CD14-positive monocyte (primary cell): ENCODE measurements at regions not wholly inside any gene's neighbourhood (a gene's known extent, or its start where the extent isn't known, plus 50 kb on each side); places are given as distances from the start of the nearest gene placed in this dataset.

ENCODE experiments used
- DNase-seq, 3 donors: peaks; one replicate each; pipeline ENCODE4 v3.0.0-alpha.2; 2011 to 2022
- H2AFZ ChIP-seq: 2 replicates; pipeline ENCODE4 v1.6.0; 2012; ENCODE audit warnings: mild to moderate bottlenecking, low read depth, low read length, inconsistent platforms; ENCODE audit not compliant: insufficient read depth, poor library complexity, severe bottlenecking
- H3K27ac ChIP-seq, 2 donors: 1 replicate in 1 of 2; 2 replicates in 1 of 2; pipeline ENCODE4 v1.5.1; 2012 to 2013; ENCODE audit warnings: low read length in 2 of 2, control low read depth in 1 of 2, inconsistent platforms in 1 of 2, low read depth in 1 of 2, mild to moderate bottlenecking in 1 of 2
- H3K27me3 ChIP-seq, 2 donors: one replicate each; pipeline versions ENCODE4 v1.6.0 to v1.6.1; 2011 to 2013; ENCODE audit warnings: low read length in 2 of 2; ENCODE audit not compliant: control insufficient read depth in 2 of 2, insufficient read depth in 2 of 2
- H3K36me3 ChIP-seq, 2 donors: replicated peaks in 1 of 2; 1 replicate in 1 of 2; 2 replicates in 1 of 2; pipeline versions ENCODE4 v1.5.1 to v1.6.1; 2012 to 2013; ENCODE audit warnings: low read length in 2 of 2, control low read depth in 1 of 2, inconsistent platforms in 1 of 2, mild to moderate bottlenecking in 1 of 2; ENCODE audit not compliant: insufficient read depth in 2 of 2, control insufficient read depth in 1 of 2
- H3K4me1 ChIP-seq, 2 donors: 1 replicate in 1 of 2; 2 replicates in 1 of 2; pipeline versions ENCODE4 v1.5.1 to v1.6.1; 2012 to 2013; ENCODE audit warnings: low read length in 2 of 2, control low read depth in 1 of 2, inconsistent platforms in 1 of 2, mild to moderate bottlenecking in 1 of 2, moderate library complexity in 1 of 2; ENCODE audit not compliant: insufficient read depth in 2 of 2, control insufficient read depth in 1 of 2
- H3K4me2 ChIP-seq: replicated peaks from 2 replicates; pipeline ENCODE3; 2012; ENCODE audit warnings: low read length, moderate library complexity, mild to moderate bottlenecking; ENCODE audit not compliant: poor library complexity, severe bottlenecking; ENCODE audit errors: extremely low read depth
- H3K4me3 ChIP-seq, 3 experiments: fragments of 200-600 bp in 1 of 3; sonication (generic) in 1 of 3; replicated peaks in 1 of 3; 1 replicate in 2 of 3; 2 replicates in 1 of 3; pipeline ENCODE4 v1.5.1; 2011 to 2013; ENCODE audit warnings: low read length in 3 of 3, mild to moderate bottlenecking in 3 of 3, control low read depth in 2 of 3, low read depth in 2 of 3, inconsistent platforms in 1 of 3, moderate library complexity in 1 of 3
- H3K79me2 ChIP-seq: 2 replicates; pipeline ENCODE4 v1.6.0; 2012; ENCODE audit warnings: mild to moderate bottlenecking, control low read depth, inconsistent platforms, low read length, moderate library complexity; ENCODE audit not compliant: insufficient read depth
- H3K9ac ChIP-seq: 2 replicates; pipeline ENCODE4 v1.6.0; 2017; ENCODE audit warnings: low read length, mild to moderate bottlenecking; ENCODE audit not compliant: insufficient read depth, poor library complexity, severe bottlenecking
- H3K9me3 ChIP-seq, 2 donors: replicated peaks in 1 of 2; 1 replicate in 1 of 2; 2 replicates in 1 of 2; pipeline versions ENCODE4 v1.5.1 to v1.6.1; 2012 to 2013; ENCODE audit warnings: low read length in 2 of 2, control low read depth in 1 of 2; ENCODE audit not compliant: control insufficient read depth in 1 of 2, insufficient read depth in 1 of 2
- H4K20me1 ChIP-seq: 2 replicates; pipeline ENCODE4 v1.6.0; 2012; ENCODE audit warnings: mild to moderate bottlenecking, low read length, control low read depth, moderate library complexity; ENCODE audit not compliant: insufficient read depth
- H3K27ac Mint-ChIP-seq, 7 donors: one replicate each; pipeline ENCODE4 v1.8.0; 2020; ENCODE audit warnings: mild to moderate bottlenecking in 7 of 7, mixed read lengths in 7 of 7, moderate library complexity in 6 of 7, inconsistent platforms in 2 of 7
- H3K27me3 Mint-ChIP-seq, 3 donors: one replicate each; pipeline ENCODE4 v1.8.0; 2021 to 2022; ENCODE audit warnings: low read depth in 3 of 3, mild to moderate bottlenecking in 3 of 3, mixed read lengths in 3 of 3, moderate library complexity in 3 of 3, inconsistent platforms in 1 of 3
- H3K36me3 Mint-ChIP-seq, 2 donors: one replicate each; pipeline ENCODE4 v1.8.0; 2020; ENCODE audit warnings: mixed read lengths in 2 of 2, inconsistent platforms in 1 of 2, mild to moderate bottlenecking in 1 of 2
- H3K4me1 Mint-ChIP-seq: one replicate; pipeline ENCODE4 v1.8.0; 2020; ENCODE audit warnings: mild to moderate bottlenecking, mixed read lengths
- H3K4me3 Mint-ChIP-seq, 2 donors: one replicate each; pipeline ENCODE4 v1.8.0; 2020; ENCODE audit warnings: mild to moderate bottlenecking in 2 of 2, mixed read lengths in 2 of 2, moderate library complexity in 1 of 2
- H3K9me3 Mint-ChIP-seq, 7 donors: one replicate each; pipeline ENCODE4 v1.8.0; 2020 to 2022; ENCODE audit warnings: mixed read lengths in 7 of 7, mild to moderate bottlenecking in 6 of 7, moderate library complexity in 6 of 7, inconsistent platforms in 2 of 7
- CTCF ChIP-seq: fragments of 200-600 bp; IDR thresholded peaks from one replicate; pipeline ENCODE4 v1.8.0; 2022; ENCODE audit warnings: antibody characterized with exemption, mild to moderate bottlenecking
- WGBS: methylation state at CpG from one replicate; pipeline ENCODE4 v1.1.5; 2013; ENCODE audit warnings: missing lambda C conversion rate; ENCODE audit not compliant: insufficient coverage; 5-methylcytosine and 5-hydroxymethylcytosine counted together
- intact Hi-C, 2 donors: fragments of 100-400 bp; cut with micrococcal nuclease; formaldehyde crosslinking; loops; one replicate each; pipeline versions ENCODE4 v1.15.0 to v1.15.1; 2023

GRCh38 chr6:88263591-88263990 is 97.4 kb upstream of the CNR1 start:
- Histone ChIP-seq H3K27me3 (no peaks in the 10 kb centered on the region), H3K27ac (peak overlapping the region; percentile 27 to 58), H3K4me3 (peak overlapping the region in 1 of 3 experiments; percentile 38), H3K9me3 (no peaks in the 10 kb centered on the region), H3K4me1 (peaks cover 30 to 33% of the 10 kb centered on the region in 2 donors), H4K20me1 (no peaks in the 10 kb centered on the region), H3K9ac (no peak overlapping the region), H3K79me2 (no peaks in the 10 kb centered on the region), H2AFZ (no peak overlapping the region), H3K4me2 (peak overlapping the region; percentile 33), H3K36me3 (no peaks in the 10 kb centered on the region)
- H3K27ac Mint-ChIP-seq, result peak overlapping the region; percentile 5 to 84 (median 43)
- peak overlapping the region in 1 of 2 donors; percentile 16 for H3K4me3 Mint-ChIP-seq
- intact Hi-C loops, result no loop called here
- DNase-seq, result peak in 1 of 3 donors; percentile 13
- peaks cover 0 to 3% (median 0%) of the 10 kb centered on the region in 3 donors for H3K27me3 Mint-ChIP-seq
- peaks cover 0 to 3% of the 10 kb centered on the region in 2 donors for H3K36me3 Mint-ChIP-seq
- peaks cover 33% of the 10 kb centered on the region for H3K4me1 Mint-ChIP-seq
- 29% methylated on average over 3 of the region's 3 CpGs for WGBS
- no peak for TF ChIP-seq CTCF
- H3K9me3 Mint-ChIP-seq, result peaks cover 0 to 5% (median 2%) of the 10 kb centered on the region in 7 donors

DNA sequence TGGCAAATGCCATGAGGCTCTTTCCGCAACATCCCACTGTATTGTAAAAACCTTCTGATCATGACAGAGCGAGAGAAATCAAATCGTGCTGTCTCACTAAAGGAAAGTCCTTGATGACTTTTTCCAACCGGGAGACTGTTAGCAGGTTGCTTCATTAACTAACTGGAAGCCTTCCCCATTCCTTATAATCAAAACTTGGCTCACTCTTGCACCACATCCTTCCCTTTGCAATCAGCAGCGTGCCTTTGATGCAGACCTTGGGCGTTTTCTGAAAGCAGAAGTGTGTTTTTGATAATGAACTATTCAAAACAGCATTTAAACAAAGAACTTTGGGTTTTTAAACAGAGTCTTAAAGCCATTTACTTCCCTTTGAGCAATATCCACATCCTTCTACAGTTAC is 96.2 kb upstream of the CNR1 start:
- Mint-ChIP-seq H3K4me3 (peak overlapping the region in 1 of 2 donors; percentile 52), H3K9me3 (peaks cover 0 to 14% (median 5%) of the 10 kb centered on the region in 7 donors), H3K27me3 (peaks cover 0 to 5% (median 0%) of the 10 kb centered on the region in 3 donors), H3K4me1 (peaks cover 33% of the 10 kb centered on the region), H3K36me3 (peaks cover 0 to 3% of the 10 kb centered on the region in 2 donors), H3K27ac (peak overlapping the region; percentile 10 to 76 (median 48))
- Histone ChIP-seq H3K9ac (no peak overlapping the region), H2AFZ (no peak overlapping the region), H3K4me1 (peaks cover 30 to 33% of the 10 kb centered on the region in 2 donors), H4K20me1 (no peaks in the 10 kb centered on the region), H3K36me3 (no peaks in the 10 kb centered on the region), H3K27me3 (no peaks in the 10 kb centered on the region), H3K79me2 (no peaks in the 10 kb centered on the region), H3K27ac (peak overlapping the region in 1 of 2 donors; percentile 27), H3K4me3 (no peak overlapping the region), H3K4me2 (peak overlapping the region; percentile 44), H3K9me3 (no peaks in the 10 kb centered on the region)
- 25% methylated on average over 4 of the region's 6 CpGs for WGBS
- intact Hi-C loops, result no loop called here
- TF ChIP-seq CTCF, result no peak
- peak in 2 of 3 donors; percentile 9 to 27 for DNase-seq
